GM23338 (cell line): ENCODE measurements at regions not wholly inside any gene's neighbourhood (a gene's known extent, or its start where the extent isn't known, plus 50 kb on each side); places are given as distances from the start of the nearest gene placed in this dataset.

Source experiments
- ATAC-seq: fragments of 200-7000 bp; cut with Tn5 transposase; 3 replicates; pipeline ENCODE4 v1.9.1; 2020
- DNase-seq: peaks from one replicate; pipeline ENCODE4 v3.0.0-alpha.2; 2015; ENCODE audit warnings: low spot score
- H2AFZ ChIP-seq: fragments of 200-600 bp; sonication (generic); 2 replicates; pipeline ENCODE4 v1.8.0; 2016; ENCODE audit warnings: antibody characterized with exemption, mild to moderate bottlenecking, moderate library complexity
- H3F3A ChIP-seq: fragments of 200-600 bp; sonication (generic); replicated peaks from 2 replicates; pipeline ENCODE4 v1.8.0; 2017; ENCODE audit warnings: antibody characterized with exemption, mixed run types, low read depth
- H3K27ac ChIP-seq: fragments of 200-600 bp; sonication (generic); 2 replicates; pipeline ENCODE4 v1.6.1; 2016; ENCODE audit warnings: low read depth
- H3K27me3 ChIP-seq: fragments of 200-600 bp; sonication (generic); 2 replicates; pipeline ENCODE4 v1.8.0; 2016; ENCODE audit warnings: mild to moderate bottlenecking, mixed run types, moderate library complexity; ENCODE audit not compliant: insufficient read depth
- H3K36me3 ChIP-seq: fragments of 200-600 bp; sonication (generic); 2 replicates; pipeline ENCODE4 v1.8.0; 2016; ENCODE audit warnings: mild to moderate bottlenecking; ENCODE audit not compliant: insufficient read depth
- H3K4me1 ChIP-seq: fragments of 200-600 bp; sonication (generic); 2 replicates; pipeline ENCODE4 v1.8.0; 2016; ENCODE audit warnings: mild to moderate bottlenecking, moderate library complexity; ENCODE audit not compliant: insufficient read depth
- H3K4me2 ChIP-seq: fragments of 200-600 bp; sonication (generic); 2 replicates; pipeline ENCODE4 v1.7.1; 2017; ENCODE audit warnings: mixed run types
- H3K4me3 ChIP-seq: fragments of 200-600 bp; sonication (generic); 2 replicates; pipeline ENCODE4 v1.6.1; 2016; ENCODE audit warnings: mixed run types
- H3K79me2 ChIP-seq: fragments of 200-600 bp; sonication (generic); replicated peaks from 2 replicates; pipeline ENCODE4 v1.8.0; 2017; ENCODE audit warnings: mild to moderate bottlenecking; ENCODE audit not compliant: insufficient read depth
- H3K9me2 ChIP-seq: fragments of 200-600 bp; sonication (generic); 2 replicates; pipeline ENCODE4 v1.8.0; 2017; ENCODE audit not compliant: insufficient read depth
- H4K20me1 ChIP-seq: fragments of 200-600 bp; sonication (generic); replicated peaks from 2 replicates; pipeline ENCODE4 v1.8.0; 2017; ENCODE audit warnings: mild to moderate bottlenecking; ENCODE audit not compliant: insufficient read depth
- H3K27ac Mint-ChIP-seq: 2 replicates; pipeline ENCODE4 v1.8.0; 2020; ENCODE audit warnings: inconsistent platforms, mild to moderate bottlenecking, moderate library complexity, mixed read lengths
- H3K27me3 Mint-ChIP-seq: 3 replicates; pipeline ENCODE4 v1.8.0; 2022; ENCODE audit warnings: low read depth, mild to moderate bottlenecking, moderate library complexity, mixed read lengths, inconsistent platforms; ENCODE audit not compliant: insufficient read depth, poor library complexity
- H3K36me3 Mint-ChIP-seq: 3 replicates; pipeline ENCODE4 v1.8.0; 2021; ENCODE audit warnings: low read depth, mild to moderate bottlenecking, inconsistent platforms, moderate library complexity, mixed read lengths
- H3K4me1 Mint-ChIP-seq: 3 replicates; pipeline ENCODE4 v1.8.0; 2020; ENCODE audit warnings: mild to moderate bottlenecking, inconsistent platforms, mixed read lengths
- H3K4me3 Mint-ChIP-seq: 3 replicates; pipeline ENCODE4 v1.8.0; 2021; ENCODE audit warnings: moderate library complexity, mild to moderate bottlenecking, inconsistent platforms, mixed read lengths
- H3K9me3 Mint-ChIP-seq: 3 replicates; pipeline ENCODE4 v1.8.0; 2020; ENCODE audit warnings: moderate library complexity, mild to moderate bottlenecking, inconsistent platforms, mixed read lengths
- CREB1 ChIP-seq: fragments of 250-450 bp; sonication (Bioruptor Pico); IDR thresholded peaks from 2 replicates; pipeline ENCODE4 v1.5.0; 2020; ENCODE audit warnings: low read depth, mild to moderate bottlenecking, moderate library complexity
- CTCF ChIP-seq, 2 experiments: fragments of 200-600 bp in 1 of 2; sonication (generic) in 1 of 2; conservative IDR thresholded peaks; 2 replicates each; pipeline versions ENCODE4 v1.5.1 to v1.6.1; 2016 to 2017; ENCODE audit warnings: antibody characterized with exemption in 2 of 2, low read depth in 2 of 2, mild to moderate bottlenecking in 2 of 2, moderate library complexity in 1 of 2
- EZH2 ChIP-seq: fragments of 200-600 bp; sonication (generic); IDR thresholded peaks from one replicate; pipeline ENCODE4 v1.8.0; 2017; ENCODE audit warnings: antibody characterized with exemption, mild to moderate bottlenecking, low read depth; ENCODE audit not compliant: unreplicated experiment
- ZNF114 ChIP-seq: fragments of 250-450 bp; sonication (Bioruptor Pico); IDR thresholded peaks from 2 replicates; pipeline ENCODE4 v1.5.0; 2020; ENCODE audit warnings: mild to moderate bottlenecking, moderate library complexity
- ZNF331 ChIP-seq: fragments of 250-450 bp; sonication (Bioruptor Pico); IDR thresholded peaks from 2 replicates; pipeline ENCODE4 v1.5.0; 2020; ENCODE audit warnings: low read depth, mild to moderate bottlenecking, moderate library complexity
- ZNF462 ChIP-seq: fragments of 250-450 bp; sonication (Bioruptor Pico); IDR thresholded peaks from 2 replicates; pipeline ENCODE4 v1.5.0; 2020; ENCODE audit warnings: mild to moderate bottlenecking, moderate library complexity
- TF ChIP-seq, protein P1 (sequence below): IDR thresholded peaks from one replicate; pipeline ENCODE4 v1.6.1; 2018; ENCODE audit warnings: antibody characterized with exemption; ENCODE audit not compliant: unreplicated experiment

- H3K36me3 ChIP-seq: no peaks in the 10 kb centered on the region
- Mint-ChIP-seq H3K9me3 (no peaks in the 10 kb centered on the region; the same call in 2 of the 3 replicates), H3K36me3 (no peaks in the 10 kb centered on the region), H3K4me1 (no peaks in the 10 kb centered on the region), H3K27me3 (no peaks in the 10 kb centered on the region), H3K27ac (no peak overlapping the region), H3K4me3 (no peak overlapping the region)
- no peak overlapping the region for H3K4me3 ChIP-seq
- no peaks in the 10 kb centered on the region for H3F3A ChIP-seq
- no peaks in the 10 kb centered on the region for H3K27me3 ChIP-seq
- no peak overlapping the region for H3K4me2 ChIP-seq
- no peaks in the 10 kb centered on the region for H3K79me2 ChIP-seq
- H3K4me1 ChIP-seq: no peaks in the 10 kb centered on the region
- H3K27ac ChIP-seq: no peak overlapping the region
- no peak overlapping the region for H2AFZ ChIP-seq
- no peaks in the 10 kb centered on the region for H4K20me1 ChIP-seq
- ATAC-seq (no peak), DNase-seq (no peak)
- 0 out of 2 replicates have a peak, but pooled peaks cover 3% of the 10 kb centered on the region for H3K9me2 ChIP-seq
- TF ChIP-seq ZNF114 (CRISPR knock-in tag) (no peak), EZH2 (no peak), ZNF331 (CRISPR knock-in tag) (no peak), CREB1 (CRISPR knock-in tag) (no peak), CTCF (conservative IDR thresholded peaks at IDR 0.05; ENCODE audit: low read depth in 2 of 2) (no peak), ZNF462 (CRISPR knock-in tag) (no peak)
- TF ChIP-seq, protein P1, sequence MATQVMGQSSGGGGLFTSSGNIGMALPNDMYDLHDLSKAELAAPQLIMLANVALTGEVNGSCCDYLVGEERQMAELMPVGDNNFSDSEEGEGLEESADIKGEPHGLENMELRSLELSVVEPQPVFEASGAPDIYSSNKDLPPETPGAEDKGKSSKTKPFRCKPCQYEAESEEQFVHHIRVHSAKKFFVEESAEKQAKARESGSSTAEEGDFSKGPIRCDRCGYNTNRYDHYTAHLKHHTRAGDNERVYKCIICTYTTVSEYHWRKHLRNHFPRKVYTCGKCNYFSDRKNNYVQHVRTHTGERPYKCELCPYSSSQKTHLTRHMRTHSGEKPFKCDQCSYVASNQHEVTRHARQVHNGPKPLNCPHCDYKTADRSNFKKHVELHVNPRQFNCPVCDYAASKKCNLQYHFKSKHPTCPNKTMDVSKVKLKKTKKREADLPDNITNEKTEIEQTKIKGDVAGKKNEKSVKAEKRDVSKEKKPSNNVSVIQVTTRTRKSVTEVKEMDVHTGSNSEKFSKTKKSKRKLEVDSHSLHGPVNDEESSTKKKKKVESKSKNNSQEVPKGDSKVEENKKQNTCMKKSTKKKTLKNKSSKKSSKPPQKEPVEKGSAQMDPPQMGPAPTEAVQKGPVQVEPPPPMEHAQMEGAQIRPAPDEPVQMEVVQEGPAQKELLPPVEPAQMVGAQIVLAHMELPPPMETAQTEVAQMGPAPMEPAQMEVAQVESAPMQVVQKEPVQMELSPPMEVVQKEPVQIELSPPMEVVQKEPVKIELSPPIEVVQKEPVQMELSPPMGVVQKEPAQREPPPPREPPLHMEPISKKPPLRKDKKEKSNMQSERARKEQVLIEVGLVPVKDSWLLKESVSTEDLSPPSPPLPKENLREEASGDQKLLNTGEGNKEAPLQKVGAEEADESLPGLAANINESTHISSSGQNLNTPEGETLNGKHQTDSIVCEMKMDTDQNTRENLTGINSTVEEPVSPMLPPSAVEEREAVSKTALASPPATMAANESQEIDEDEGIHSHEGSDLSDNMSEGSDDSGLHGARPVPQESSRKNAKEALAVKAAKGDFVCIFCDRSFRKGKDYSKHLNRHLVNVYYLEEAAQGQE: no peak
Observed at GRCh38 chr4:31592293-31592692, 872.1 kb downstream of the PCDH7 start.
